B cell (primary cell): ENCODE measurements at regions not wholly inside any gene's neighbourhood (a gene's known extent, or its start where the extent isn't known, plus 50 kb on each side); places are given as distances from the start of the nearest gene placed in this dataset.

ENCODE experiments used
- ATAC-seq: fragments of 200-7000 bp; cut with Tn5 transposase; one replicate; pipeline ENCODE4 v1.10.0; 2021; ENCODE audit warnings: low read depth, mild to moderate bottlenecking, moderate number of reproducible peaks, moderate library complexity
- CTCF ChIA-PET: fragments of 350-600 bp; sonication (Branson Sonifier 250); formaldehyde crosslinking; loops from one replicate; lab custom pipeline; 2021; ENCODE audit warnings: antibody characterized with exemption, inconsistent platforms; lab: Charles Lee
- POLR2A ChIA-PET: fragments of 350-600 bp; sonication (Branson Sonifier 250); formaldehyde crosslinking; loops from one replicate; lab custom pipeline; 2021; ENCODE audit warnings: antibody characterized with exemption; lab: Charles Lee
- DNase-seq: peaks from one replicate; pipeline ENCODE4 v3.0.0; 2013
- H2AFZ ChIP-seq: 2 replicates; pipeline ENCODE4 v1.6.1; 2012; ENCODE audit warnings: mild to moderate bottlenecking, low read depth, low read length; ENCODE audit not compliant: insufficient read depth, poor library complexity, severe bottlenecking
- H3K27ac ChIP-seq, 2 donors: 1 replicate in 1 of 2; 2 replicates in 1 of 2; pipeline ENCODE4 v1.5.1; 2012 to 2013; ENCODE audit warnings: low read length in 2 of 2, mild to moderate bottlenecking in 2 of 2, moderate library complexity in 1 of 2
- H3K27me3 ChIP-seq, 4 experiments: fragments of 200-600 bp in 1 of 4; sonication (generic) in 1 of 4; replicated peaks in 1 of 4; 1 replicate in 2 of 4; 2 replicates in 2 of 4; pipeline versions ENCODE4 v1.6.1 to v1.7.0; 2013 to 2016; ENCODE audit warnings: low read length in 3 of 4, mild to moderate bottlenecking in 2 of 4, mixed read lengths in 1 of 4, moderate library complexity in 1 of 4; ENCODE audit not compliant: insufficient read depth in 4 of 4, control insufficient read depth in 3 of 4; ENCODE audit errors: control extremely low read depth in 1 of 4
- H3K36me3 ChIP-seq, 2 experiments: replicated peaks in 1 of 2; 1 replicate in 1 of 2; 2 replicates in 1 of 2; pipeline versions ENCODE4 v1.6.1 to v1.7.1; 2013; ENCODE audit warnings: low read length in 1 of 2; ENCODE audit not compliant: insufficient read depth in 2 of 2, control insufficient read depth in 1 of 2; ENCODE audit errors: control extremely low read depth in 1 of 2, extremely low read depth in 1 of 2
- H3K4me1 ChIP-seq, 2 donors: fragments of 200-600 bp in 1 of 2; sonication (generic) in 1 of 2; 1 replicate in 1 of 2; 2 replicates in 1 of 2; pipeline versions ENCODE4 v1.5.1 to v1.6.1; 2013 to 2017; ENCODE audit warnings: low read length in 2 of 2; ENCODE audit not compliant: control insufficient read depth in 2 of 2, insufficient read depth in 2 of 2
- H3K4me2 ChIP-seq: replicated peaks from 2 replicates; pipeline ENCODE3; 2012; ENCODE audit warnings: mild to moderate bottlenecking, low read depth, low read length; ENCODE audit not compliant: poor library complexity, severe bottlenecking
- H3K4me3 ChIP-seq, 5 experiments: fragments of 200-600 bp in 1 of 5; sonication (generic) in 1 of 5; 1 replicate in 3 of 5; 2 replicates in 2 of 5; pipeline versions ENCODE4 v1.5.1 to v1.7.0; 2011 to 2016; ENCODE audit warnings: low read length in 4 of 5, mild to moderate bottlenecking in 4 of 5, low read depth in 2 of 5, control low read depth in 1 of 5, moderate library complexity in 1 of 5; ENCODE audit not compliant: insufficient read depth in 1 of 5; ENCODE audit errors: control extremely low read depth in 1 of 5, extremely low read depth in 1 of 5
- H3K79me2 ChIP-seq: fragments of 200-600 bp; sonication (generic); one replicate; pipeline ENCODE4 v1.6.0; 2016; ENCODE audit warnings: low read length; ENCODE audit not compliant: control insufficient read depth, insufficient read depth
- H3K9ac ChIP-seq: fragments of 200-600 bp; sonication (generic); 2 replicates; pipeline ENCODE4 v1.6.1; 2017; ENCODE audit warnings: mild to moderate bottlenecking, low read length, moderate library complexity
- H3K9me3 ChIP-seq, 3 donors: one replicate each; pipeline versions ENCODE4 v1.6.1 to v1.7.1; 2013; ENCODE audit warnings: low read length in 2 of 3; ENCODE audit not compliant: control insufficient read depth in 2 of 3, insufficient read depth in 1 of 3; ENCODE audit errors: control extremely low read depth in 1 of 3
- H4K20me1 ChIP-seq: 2 replicates; pipeline ENCODE4 v1.6.0; 2012; ENCODE audit warnings: mild to moderate bottlenecking, low read length; ENCODE audit not compliant: insufficient read depth, control insufficient read depth, poor library complexity, severe bottlenecking
- H3K27ac Mint-ChIP-seq: one replicate; pipeline ENCODE4 v1.8.0; 2021; ENCODE audit warnings: mixed read lengths
- H3K27me3 Mint-ChIP-seq: one replicate; pipeline ENCODE4 v1.8.0; 2021; ENCODE audit warnings: mixed read lengths
- H3K4me1 Mint-ChIP-seq: one replicate; pipeline ENCODE4 v1.8.0; 2021; ENCODE audit warnings: mixed read lengths
- H3K4me3 Mint-ChIP-seq: one replicate; pipeline ENCODE4 v1.8.0; 2021; ENCODE audit warnings: mixed read lengths
- H3K9me3 Mint-ChIP-seq: one replicate; pipeline ENCODE4 v1.8.0; 2022; ENCODE audit warnings: mixed read lengths; ENCODE audit not compliant: insufficient read depth
- CTCF ChIP-seq: fragments of 200-600 bp; IDR thresholded peaks from one replicate; pipeline ENCODE4 v1.8.0; 2022; ENCODE audit warnings: antibody characterized with exemption, mild to moderate bottlenecking
- EZH2 ChIP-seq: IDR thresholded peaks from 2 replicates; pipeline ENCODE4 v1.6.1; 2012; ENCODE audit warnings: borderline replicate concordance, low read depth, mild to moderate bottlenecking, moderate library complexity, low read length; ENCODE audit not compliant: insufficient read depth, poor library complexity, severe bottlenecking
- WGBS: methylation state at CpG from one replicate; pipeline ENCODE4 v1.1.5; 2013; ENCODE audit warnings: missing lambda C conversion rate; ENCODE audit not compliant: insufficient coverage; 5-methylcytosine and 5-hydroxymethylcytosine counted together
- intact Hi-C: fragments of 100-400 bp; cut with micrococcal nuclease; formaldehyde crosslinking; loops from one replicate; pipeline ENCODE4 v1.10.0; 2022

- no peak for DNase-seq
- no peak overlapping the region for H3K27ac Mint-ChIP-seq
- Histone ChIP-seq H3K79me2 (no peaks in the 10 kb centered on the region), H3K9ac (no peak overlapping the region), H3K36me3 (no peaks in the 10 kb centered on the region), H3K4me2 (no peak overlapping the region), H2AFZ (no peak overlapping the region), H3K27me3 (no peaks in the 10 kb centered on the region), H3K4me1 (no peaks in the 10 kb centered on the region), H3K9me3 (peaks cover 0 to 2% (median 0%) of the 10 kb centered on the region in 3 donors), H3K27ac (no peak overlapping the region), H3K4me3 (no peak overlapping the region), H4K20me1 (no peaks in the 10 kb centered on the region)
- no peaks in the 10 kb centered on the region for H3K4me1 Mint-ChIP-seq
- H3K9me3 Mint-ChIP-seq: no peaks in the 10 kb centered on the region
- POLR2A ChIA-PET: no interaction called here
- TF ChIP-seq EZH2 (no peak), CTCF (no peak)
- ATAC-seq: no peak
- intact Hi-C loops: no loop called here
- WGBS: no CpG with 5 or more reads among the region's 2 CpGs
- CTCF ChIA-PET: no interaction called here
- H3K4me3 Mint-ChIP-seq: no peak overlapping the region
- no peaks in the 10 kb centered on the region for H3K27me3 Mint-ChIP-seq
Observed at GRCh38 chr12:90501412-90501811, 453.6 kb downstream of the CCER1 start.

- Histone ChIP-seq H2AFZ (no peak overlapping the region), H3K4me1 (no peaks in the 10 kb centered on the region), H3K9ac (no peak overlapping the region), H3K27ac (no peak overlapping the region), H3K27me3 (no peaks in the 10 kb centered on the region), H3K79me2 (no peaks in the 10 kb centered on the region), H3K36me3 (no peaks in the 10 kb centered on the region), H3K4me2 (no peak overlapping the region), H4K20me1 (no peaks in the 10 kb centered on the region), H3K9me3 (peaks cover 0 to 2% (median 0%) of the 10 kb centered on the region in 3 donors), H3K4me3 (no peak overlapping the region)
- Mint-ChIP-seq H3K4me3 (no peak overlapping the region), H3K4me1 (no peaks in the 10 kb centered on the region), H3K27ac (no peak overlapping the region), H3K27me3 (no peaks in the 10 kb centered on the region), H3K9me3 (no peaks in the 10 kb centered on the region)
- POLR2A ChIA-PET: no interaction called here
- CTCF ChIA-PET: no interaction called here
- TF ChIP-seq EZH2 (no peak), CTCF (no peak)
- intact Hi-C loops: no loop called here
- no peak for ATAC-seq
- no peak for DNase-seq
Observed at GRCh38 chr12:90499795-90500194, 455.2 kb downstream of the CCER1 start.
